ENCODE measurements at regions not wholly inside any gene's neighbourhood (a gene's known extent, or its start where the extent isn't known, plus 50 kb on each side); places are given as distances from the start of the nearest gene placed in this dataset.

- Histone ChIP-seq H3K4me3 (ENCODE audit: low read length) (no peak overlapping the region), H3K9me3 (ENCODE audit: control insufficient read depth in 1 of 2, insufficient read depth in 1 of 2, low read length in 2 of 2) (peaks cover 15 to 28% of the 10 kb centered on the region in 2 experiments), H3K27me3 (ENCODE audit: control insufficient read depth in 1 of 2, insufficient read depth in 2 of 2, low read length in 2 of 2) (no peaks in the 10 kb centered on the region), H3K4me1 (ENCODE audit: insufficient read depth, low read length) (no peaks in the 10 kb centered on the region), H3K27ac (ENCODE audit: low read depth in 1 of 2, low read length in 2 of 2) (no peak overlapping the region), H3K36me3 (ENCODE audit: insufficient read depth, low read length) (no peaks in the 10 kb centered on the region)
- DNase-seq = no peak
- peaks cover 22% of the 10 kb centered on the region for H3K36me3 Mint-ChIP-seq (ENCODE audit: low read depth)
- intact Hi-C loops (cut with DNase I, micrococcal nuclease) = no loop called here
- POLR2A ChIA-PET = interaction anchor here (1.5 kb wide), 1 partner anchor 19 kb away, joined by 3 read pairs; no protein-coding TSS in a partner anchor
- H3K27me3 Mint-ChIP-seq = no peaks in the 10 kb centered on the region
- H3K4me3 Mint-ChIP-seq = no peak overlapping the region
- H3K4me1 Mint-ChIP-seq (ENCODE audit: low read depth) = no peaks in the 10 kb centered on the region
- ATAC-seq (ENCODE audit: poor library complexity) = no peak
- H3K27ac Mint-ChIP-seq = no peak overlapping the region
- CTCF ChIA-PET = no interaction called here
- no peak for TF ChIP-seq CTCF (IDR thresholded peaks at IDR 0.05)
- peaks cover 12% of the 10 kb centered on the region for H3K9me3 Mint-ChIP-seq
Observed at GRCh38 chr11:11056316-11056715, 198.5 kb upstream of the ZBED5 start.

- no peak overlapping the region for H3K4me3 Mint-ChIP-seq
- Histone ChIP-seq H3K27me3 (ENCODE audit: control insufficient read depth in 1 of 2, insufficient read depth in 2 of 2, low read length in 2 of 2) (no peaks in the 10 kb centered on the region), H3K4me1 (ENCODE audit: insufficient read depth, low read length) (no peaks in the 10 kb centered on the region), H3K27ac (ENCODE audit: low read depth in 1 of 2, low read length in 2 of 2) (no peak overlapping the region), H3K36me3 (ENCODE audit: insufficient read depth, low read length) (no peaks in the 10 kb centered on the region), H3K4me3 (ENCODE audit: low read length) (no peak overlapping the region), H3K9me3 (ENCODE audit: control insufficient read depth in 1 of 2, insufficient read depth in 1 of 2, low read length in 2 of 2) (no peaks in the 10 kb centered on the region)
- H3K9me3 Mint-ChIP-seq = no peaks in the 10 kb centered on the region
- ChIA-PET POLR2A (no interaction called here), CTCF (no interaction called here)
- H3K36me3 Mint-ChIP-seq (ENCODE audit: low read depth) = no peaks in the 10 kb centered on the region
- TF ChIP-seq CTCF (IDR thresholded peaks at IDR 0.05) = no peak
- ATAC-seq (ENCODE audit: poor library complexity) = no peak
- intact Hi-C loops (cut with DNase I, micrococcal nuclease) = no loop called here
- H3K4me1 Mint-ChIP-seq (ENCODE audit: low read depth) = no peaks in the 10 kb centered on the region
- H3K27me3 Mint-ChIP-seq = no peaks in the 10 kb centered on the region
- no peak for DNase-seq
- no peak overlapping the region for H3K27ac Mint-ChIP-seq
Observed at GRCh38 chr11:11047851-11048610, 190.2 kb upstream of the ZBED5 start.

- Histone ChIP-seq H3K4me1 (ENCODE audit: insufficient read depth, low read length) (no peaks in the 10 kb centered on the region), H3K27me3 (ENCODE audit: control insufficient read depth in 1 of 2, insufficient read depth in 2 of 2, low read length in 2 of 2) (no peaks in the 10 kb centered on the region), H3K27ac (ENCODE audit: low read depth in 1 of 2, low read length in 2 of 2) (no peak overlapping the region), H3K9me3 (ENCODE audit: control insufficient read depth in 1 of 2, insufficient read depth in 1 of 2, low read length in 2 of 2) (no peaks in the 10 kb centered on the region), H3K36me3 (ENCODE audit: insufficient read depth, low read length) (no peaks in the 10 kb centered on the region), H3K4me3 (ENCODE audit: low read length) (no peak overlapping the region)
- Mint-ChIP-seq H3K4me3 (no peak overlapping the region), H3K4me1 (ENCODE audit: low read depth) (no peaks in the 10 kb centered on the region), H3K27me3 (no peaks in the 10 kb centered on the region), H3K36me3 (ENCODE audit: low read depth) (no peaks in the 10 kb centered on the region), H3K27ac (no peak overlapping the region), H3K9me3 (no peaks in the 10 kb centered on the region)
- no peak for TF ChIP-seq CTCF (IDR thresholded peaks at IDR 0.05)
- ATAC-seq (ENCODE audit: poor library complexity) (no peak), DNase-seq (no peak)
- CTCF ChIA-PET = no interaction called here
- intact Hi-C loops (cut with DNase I, micrococcal nuclease) = no loop called here
- POLR2A ChIA-PET = no interaction called here
Observed at GRCh38 chr11:11046781-11047180, 188.9 kb upstream of the ZBED5 start.
